Mucosa of descending colon (tissue), 3 donors: ENCODE measurements at regions not wholly inside any gene's neighbourhood (a gene's known extent, or its start where the extent isn't known, plus 50 kb on each side); places are given as distances from the start of the nearest gene placed in this dataset.

Source experiments
- ATAC-seq: fragments of 200-7000 bp; cut with Tn5 transposase; one replicate; pipeline ENCODE4 v1.9.1; 2020; ENCODE audit warnings: mild to moderate bottlenecking, moderate library complexity
- DNase-seq, 3 donors: peaks; one replicate each; pipeline ENCODE4 v3.0.0-alpha.2; 2020
- H3K36me3 ChIP-seq: fragments of 200-600 bp; one replicate; pipeline ENCODE4 v1.8.0; 2021; ENCODE audit warnings: low read depth, mild to moderate bottlenecking
- H3K4me1 ChIP-seq: fragments of 200-600 bp; one replicate; pipeline ENCODE4 v1.8.0; 2021; ENCODE audit warnings: low read depth, mild to moderate bottlenecking
- H3K4me3 ChIP-seq: fragments of 200-600 bp; one replicate; pipeline ENCODE4 v1.8.0; 2021; ENCODE audit warnings: mild to moderate bottlenecking
- H3K9me3 ChIP-seq: fragments of 200-600 bp; one replicate; pipeline ENCODE4 v1.8.0; 2021; ENCODE audit warnings: mild to moderate bottlenecking
- CTCF ChIP-seq: fragments of 200-600 bp; IDR thresholded peaks from one replicate; pipeline ENCODE4 v1.8.0; 2022; ENCODE audit warnings: antibody characterized with exemption, mild to moderate bottlenecking
- intact Hi-C, 2 donors: fragments of 100-400 bp; cut with DNase I in 1 of 2; cut with micrococcal nuclease in 1 of 2; formaldehyde crosslinking; loops; one replicate each; pipeline versions ENCODE4 v1.11.0 to v1.11.1; 2022; cut with DNase I, micrococcal nuclease
- donor health status: DM: no; HTN: no; CAD: no; lungs with moderate emphysema.
- donor health status: DM: no; HTN: no; CAD: no.
- donor health status: DM: no; HTN: yes; CAD: no.

GRCh38 chr5:56361398-56361797, 128.3 kb upstream of the ANKRD55 start:
- DNase-seq = no peak
- intact Hi-C loops = no loop called here
- H3K36me3 ChIP-seq = no peaks in the 10 kb centered on the region
- no peak for ATAC-seq
- no peak overlapping the region for H3K4me3 ChIP-seq
- TF ChIP-seq CTCF = no peak
- no peaks in the 10 kb centered on the region for H3K9me3 ChIP-seq
- H3K4me1 ChIP-seq = no peaks in the 10 kb centered on the region

- Histone ChIP-seq H3K4me3 (no peak overlapping the region), H3K36me3 (no peaks in the 10 kb centered on the region), H3K4me1 (no peaks in the 10 kb centered on the region), H3K9me3 (no peaks in the 10 kb centered on the region)
- no peak for TF ChIP-seq CTCF
- intact Hi-C loops = no loop called here
- DNase-seq (no peak), ATAC-seq (no peak)
Measured at GRCh38 chr5:56360816-56361215, 127.7 kb upstream of the ANKRD55 start.

- ATAC-seq = no peak
- Histone ChIP-seq H3K4me3 (no peak overlapping the region), H3K4me1 (no peaks in the 10 kb centered on the region), H3K9me3 (no peaks in the 10 kb centered on the region), H3K36me3 (no peaks in the 10 kb centered on the region)
- TF ChIP-seq CTCF = no peak
- intact Hi-C loops = no loop called here
- no peak for DNase-seq
Measured at GRCh38 chr5:56359809-56360685, 126.9 kb upstream of the ANKRD55 start.

- Histone ChIP-seq H3K4me3 (no peak overlapping the region), H3K4me1 (no peaks in the 10 kb centered on the region), H3K9me3 (no peaks in the 10 kb centered on the region), H3K36me3 (no peaks in the 10 kb centered on the region)
- intact Hi-C loops = no loop called here
- DNase-seq = no peak
- no peak for ATAC-seq
- no peak for TF ChIP-seq CTCF
Measured at GRCh38 chr5:56358703-56359681, 125.9 kb upstream of the ANKRD55 start.

GRCh38 chr5:56358046-56358445, 124.9 kb upstream of the ANKRD55 start:
- TF ChIP-seq CTCF = no peak
- Histone ChIP-seq H3K4me3 (no peak overlapping the region), H3K36me3 (no peaks in the 10 kb centered on the region), H3K4me1 (no peaks in the 10 kb centered on the region), H3K9me3 (no peaks in the 10 kb centered on the region)
- ATAC-seq = no peak
- DNase-seq = no peak
- intact Hi-C loops = no loop called here
